Aorta (tissue), 5 donors: ENCODE measurements at regions not wholly inside any gene's neighbourhood (a gene's known extent, or its start where the extent isn't known, plus 50 kb on each side); places are given as distances from the start of the nearest gene placed in this dataset.

Source experiments
- ATAC-seq: fragments of 200-7000 bp; cut with Tn5 transposase; one replicate; pipeline ENCODE4 v1.9.1; 2022; ENCODE audit warnings: moderate library complexity; ENCODE audit not compliant: low FRiP score
- DNase-seq, 2 donors: peaks; one replicate each; pipeline ENCODE4 v3.0.0-alpha.2; 2020
- H3K27ac ChIP-seq, 2 donors: one replicate each; pipeline ENCODE4 v1.5.1; 2013; ENCODE audit warnings: low read length in 2 of 2, mild to moderate bottlenecking in 2 of 2, moderate library complexity in 2 of 2, control low read depth in 1 of 2, inconsistent platforms in 1 of 2, low read depth in 1 of 2
- H3K27me3 ChIP-seq, 2 donors: one replicate each; pipeline ENCODE4 v1.6.1; 2013; ENCODE audit warnings: control low read depth in 1 of 2, low read length in 1 of 2, mild to moderate bottlenecking in 1 of 2, moderate library complexity in 1 of 2; ENCODE audit not compliant: insufficient read depth in 2 of 2, control insufficient read depth in 1 of 2
- H3K36me3 ChIP-seq, 2 donors: one replicate each; pipeline ENCODE4 v1.6.1; 2013; ENCODE audit warnings: control low read depth in 1 of 2, low read length in 1 of 2, mild to moderate bottlenecking in 1 of 2; ENCODE audit not compliant: insufficient read depth in 2 of 2, control insufficient read depth in 1 of 2
- H3K4me1 ChIP-seq, 2 donors: one replicate each; pipeline ENCODE4 v1.6.1; 2013; ENCODE audit warnings: low read length in 2 of 2, control low read depth in 1 of 2, mild to moderate bottlenecking in 1 of 2, moderate library complexity in 1 of 2; ENCODE audit not compliant: insufficient read depth in 2 of 2, control insufficient read depth in 1 of 2
- H3K4me3 ChIP-seq, 2 donors: one replicate each; pipeline ENCODE4 v1.5.1; 2013; ENCODE audit warnings: low read length in 2 of 2, control low read depth in 1 of 2, mild to moderate bottlenecking in 1 of 2
- H3K9me3 ChIP-seq: one replicate; pipeline ENCODE4 v1.6.1; 2013; ENCODE audit warnings: mild to moderate bottlenecking, low read length; ENCODE audit not compliant: control insufficient read depth
- WGBS, 2 donors: extraction: QIAGEN DNeasy Blood & Tissue Kit; methylation state at CpG; one replicate each; pipeline ENCODE4 v1.1.7; 2013; 5-methylcytosine and 5-hydroxymethylcytosine counted together
- intact Hi-C, 2 donors: fragments of 100-400 bp; cut with DNase I; formaldehyde crosslinking; loops; one replicate each; pipeline versions ENCODE4 v1.14.2 to v1.15.0; 2022
- donor health status: healthy with polysubstance abuse.
- donor health status: Bipolar disorder and iron deficiency.
- donor health status: DM: no; HTN: no; CAD: no.
- donor health status: DM: no; HTN: no; CAD: no.
- donor health status: DM: yes; HTN: yes; CAD: no.

- no peak overlapping the region for H3K27ac ChIP-seq
These were observed 293.5 kb upstream of the AKR1E2 start for GRCh38 chr10:4532467-4532866.

GRCh38 chr10:4532011-4532410 is 294.0 kb upstream of the AKR1E2 start:
- intact Hi-C loops: loop anchor here in 1 of 2 donors (10.0 kb wide), 1 partner anchor 113 kb away; no protein-coding TSS in a partner anchor
- Histone ChIP-seq H3K9me3 (no peaks in the 10 kb centered on the region), H3K4me1 (no peaks in the 10 kb centered on the region), H3K27ac (no peak overlapping the region), H3K36me3 (no peaks in the 10 kb centered on the region), H3K4me3 (no peak overlapping the region), H3K27me3 (no peaks in the 10 kb centered on the region)
- ATAC-seq (no peak), DNase-seq (no peak)
- 67 to 78% methylated on average over 1 of the region's 1 CpG for whole genome bisulfite sequencing, 2 donors

More at GRCh38 chr10:4532467-4532866, 293.5 kb upstream of the AKR1E2 start:
- Histone ChIP-seq H3K4me1 (no peaks in the 10 kb centered on the region), H3K27me3 (no peaks in the 10 kb centered on the region), H3K9me3 (no peaks in the 10 kb centered on the region), H3K36me3 (no peaks in the 10 kb centered on the region), H3K4me3 (no peak overlapping the region)
- intact Hi-C loops: loop anchor here in 1 of 2 donors (10.0 kb wide), 1 partner anchor 112 kb away; no protein-coding TSS in a partner anchor
- ATAC-seq: peak; percentile 41
- 33 to 42% methylated on average over 3 of the region's 3 CpGs for WGBS, 2 donors
- no peak for DNase-seq

GRCh38 chr10:4529266-4529665 is 296.7 kb upstream of the AKR1E2 start:
- Histone ChIP-seq H3K36me3 (no peaks in the 10 kb centered on the region), H3K27me3 (no peaks in the 10 kb centered on the region), H3K4me3 (no peak overlapping the region), H3K9me3 (no peaks in the 10 kb centered on the region), H3K4me1 (peaks cover 0 to 3% of the 10 kb centered on the region in 2 donors), H3K27ac (no peak overlapping the region)
- intact Hi-C loops: loop anchor here in 1 of 2 donors (10.0 kb wide), 1 partner anchor 274 kb away; no protein-coding TSS in a partner anchor
- DNase-seq: no peak
- no peak for ATAC-seq

GRCh38 chr10:4527281-4527970 is 298.6 kb upstream of the AKR1E2 start:
- H3K4me1 ChIP-seq: peaks cover 0 to 3% of the 10 kb centered on the region in 2 donors
- WGBS, 2 donors: 60 to 66% methylated on average over 7 of the region's 7 CpGs
- intact Hi-C loops: loop anchor here in 1 of 2 donors (10.0 kb wide), 1 partner anchor 273 kb away; no protein-coding TSS in a partner anchor
- no peak overlapping the region for H3K4me3 ChIP-seq
- no peak for ATAC-seq
- no peaks in the 10 kb centered on the region for H3K9me3 ChIP-seq
- H3K36me3 ChIP-seq: no peaks in the 10 kb centered on the region
- DNase-seq: no peak
- H3K27me3 ChIP-seq: no peaks in the 10 kb centered on the region
- H3K27ac ChIP-seq: no peak overlapping the region

- WGBS, 2 donors: 23 to 29% methylated on average over 4 of the region's 4 CpGs
- H3K4me1 ChIP-seq: peaks cover 0 to 3% of the 10 kb centered on the region in 2 donors
- ATAC-seq: no peak
- no peaks in the 10 kb centered on the region for H3K9me3 ChIP-seq
- H3K27me3 ChIP-seq: no peaks in the 10 kb centered on the region
- no peak for DNase-seq
- no peak overlapping the region for H3K27ac ChIP-seq
- no peak overlapping the region for H3K4me3 ChIP-seq
- intact Hi-C loops: loop anchor here in 1 of 2 donors (10.0 kb wide), 1 partner anchor 272 kb away; no protein-coding TSS in a partner anchor
- H3K36me3 ChIP-seq: no peaks in the 10 kb centered on the region
These were observed 299.7 kb upstream of the AKR1E2 start for GRCh38 chr10:4526311-4526731.

- DNase-seq (no peak), ATAC-seq (no peak)
- Histone ChIP-seq H3K9me3 (no peaks in the 10 kb centered on the region), H3K27ac (no peak overlapping the region), H3K27me3 (no peaks in the 10 kb centered on the region), H3K4me1 (peaks cover 0 to 3% of the 10 kb centered on the region in 2 donors), H3K36me3 (no peaks in the 10 kb centered on the region), H3K4me3 (no peak overlapping the region)
- 91 to 97% methylated on average over 1 of the region's 1 CpG for WGBS, 2 donors
- intact Hi-C loops: loop anchor here in 1 of 2 donors (10.0 kb wide), 1 partner anchor 270 kb away; no protein-coding TSS in a partner anchor
These were observed 300.9 kb upstream of the AKR1E2 start for GRCh38 chr10:4525103-4525502.

- H3K36me3 ChIP-seq: no peaks in the 10 kb centered on the region
- no peak overlapping the region for H3K4me3 ChIP-seq
- DNase-seq: no peak
- no peak overlapping the region for H3K27ac ChIP-seq
- peaks cover 0 to 3% of the 10 kb centered on the region in 2 donors for H3K4me1 ChIP-seq
- intact Hi-C loops: loop anchor here in 1 of 2 donors (10.0 kb wide), 1 partner anchor 268 kb away; no protein-coding TSS in a partner anchor
- no peaks in the 10 kb centered on the region for H3K9me3 ChIP-seq
- WGBS, 2 donors: 98% methylated on average over 8 of the region's 8 CpGs
- ATAC-seq: no peak
- no peaks in the 10 kb centered on the region for H3K27me3 ChIP-seq
These were observed 303.6 kb upstream of the AKR1E2 start for GRCh38 chr10:4522296-4523000.

GRCh38 chr10:4519658-4520402 is 306.2 kb upstream of the AKR1E2 start:
- no peak for ATAC-seq
- DNase-seq: no peak
- H3K36me3 ChIP-seq: no peaks in the 10 kb centered on the region
- H3K4me3 ChIP-seq: no peak overlapping the region
- no peak overlapping the region for H3K27ac ChIP-seq
- intact Hi-C loops: loop anchor here in 1 of 2 donors (10.0 kb wide), 2 partner anchors 125 to 265 kb away; no protein-coding TSS in a partner anchor
- WGBS, 2 donors: 97% methylated on average over 3 of the region's 3 CpGs
- no peaks in the 10 kb centered on the region for H3K27me3 ChIP-seq
- no peaks in the 10 kb centered on the region for H3K4me1 ChIP-seq
- no peaks in the 10 kb centered on the region for H3K9me3 ChIP-seq
